HepG2 (cell line): ENCODE measurements at regions not wholly inside any gene's neighbourhood (a gene's known extent, or its start where the extent isn't known, plus 50 kb on each side); places are given as distances from the start of the nearest gene placed in this dataset.

Experiments used
- AKNA ChIP-seq: sonication (generic); formaldehyde crosslinking; IDR thresholded peaks from 2 replicates; pipeline ENCODE4 v1.4.0; 2020; ENCODE audit warnings: missing genetic modification reagents, borderline replicate concordance
- CBX2 ChIP-seq, 2 experiments: fragments of 200-600 bp in 1 of 2; sonication (generic); formaldehyde crosslinking in 1 of 2; IDR thresholded peaks; 2 replicates each; pipeline versions ENCODE4 v1.7.0 to v1.8.1; 2018 to 2022; ENCODE audit warnings: low read depth in 2 of 2, low read length in 1 of 2, mild to moderate bottlenecking in 1 of 2, missing genetic modification reagents in 1 of 2
- EZH2 ChIP-seq: conservative IDR thresholded peaks from 2 replicates; pipeline ENCODE4 v1.6.1; 2012; ENCODE audit warnings: mild to moderate bottlenecking, low read depth, low read length, moderate library complexity
- FOXP1 ChIP-seq, 2 experiments: fragments of 450-650 bp in 1 of 2; IDR thresholded peaks; 2 replicates each; pipeline ENCODE4 v1.6.1; 2017 to 2018; ENCODE audit warnings: antibody characterized with exemption in 1 of 2
- MAZ ChIP-seq, 2 experiments: sonication (generic) in 1 of 2; formaldehyde crosslinking in 1 of 2; IDR thresholded peaks; 2 replicates each; pipeline versions ENCODE4 v1.5.0 to v1.6.1; 2012 to 2020; ENCODE audit warnings: low read depth in 2 of 2, mild to moderate bottlenecking in 2 of 2, borderline replicate concordance in 1 of 2, improper control_type of control experiment in 1 of 2, low read length in 1 of 2, missing genetic modification reagents in 1 of 2, moderate library complexity in 1 of 2
- POLR2A ChIP-seq, 2 experiments: IDR thresholded peaks; 2 replicates each; pipeline ENCODE4 v1.6.1; 2011; ENCODE audit warnings: low read depth in 2 of 2, low read length in 2 of 2, mild to moderate bottlenecking in 1 of 2, moderate library complexity in 1 of 2; ENCODE audit not compliant: insufficient read depth in 1 of 2
- RNF2 ChIP-seq: fragments of 450-650 bp; conservative IDR thresholded peaks from 2 replicates; pipeline ENCODE4 v1.6.1; 2016; ENCODE audit warnings: low read depth
- SRF ChIP-seq: IDR thresholded peaks from 2 replicates; pipeline ENCODE4 v1.6.1; 2011; ENCODE audit warnings: mild to moderate bottlenecking, low read depth, low read length, moderate library complexity
- SRSF1 ChIP-seq: fragments of 200-400 bp; formaldehyde crosslinking; optimal IDR thresholded peaks from 2 replicates; pipeline ENCODE3; 2017; ENCODE audit warnings: mild to moderate bottlenecking, low read depth, low read length, moderate library complexity
- TCF7 ChIP-seq: sonication (generic); IDR thresholded peaks from 2 replicates; pipeline ENCODE4 v1.6.1; 2016; ENCODE audit warnings: antibody characterized with exemption, low read depth
- ZNF280B ChIP-seq: sonication (generic); formaldehyde crosslinking; IDR thresholded peaks from 2 replicates; pipeline ENCODE4 v1.5.0; 2020; ENCODE audit warnings: missing genetic modification reagents, mild to moderate bottlenecking, borderline replicate concordance
- TF ChIP-seq, protein P1 (sequence below): sonication (generic); formaldehyde crosslinking; IDR thresholded peaks from 2 replicates; pipeline ENCODE4 v1.5.0; 2020; ENCODE audit warnings: mild to moderate bottlenecking, missing genetic modification reagents, moderate library complexity

GRCh38 chr10:25666276-25666675, 267.8 kb upstream of the MYO3A start:
- no peak for TF ChIP-seq SRF
- no peak for TF ChIP-seq TCF7
- no peak for TF ChIP-seq EZH2
- no peak for TF ChIP-seq RNF2
- no peak for TF ChIP-seq ZNF280B
- TF ChIP-seq SRSF1: no peak
- no peak for TF ChIP-seq CBX2 (IDR thresholded peaks at IDR 0.05; ENCODE audit: low read depth, low read length)
- TF ChIP-seq CBX2 (CRISPR knock-in tag; IDR thresholded peaks at IDR 0.05; ENCODE audit: low read depth): no peak
- no peak for TF ChIP-seq POLR2A (IDR thresholded peaks at IDR 0.05; ENCODE audit: insufficient read depth in 1 of 2, low read depth in 2 of 2, low read length in 2 of 2)
- no peak for TF ChIP-seq MAZ (IDR thresholded peaks at IDR 0.05; ENCODE audit: borderline replicate concordance, low read depth, low read length)
- no peak for TF ChIP-seq MAZ (CRISPR knock-in tag; IDR thresholded peaks at IDR 0.05; ENCODE audit: low read depth)
- no peak for TF ChIP-seq AKNA (CRISPR knock-in tag)
- TF ChIP-seq FOXP1 (IDR thresholded peaks at IDR 0.05): no peak
- no peak for TF ChIP-seq FOXP1 (CRISPR knock-in tag; IDR thresholded peaks at IDR 0.05)
- TF ChIP-seq, protein P1, sequence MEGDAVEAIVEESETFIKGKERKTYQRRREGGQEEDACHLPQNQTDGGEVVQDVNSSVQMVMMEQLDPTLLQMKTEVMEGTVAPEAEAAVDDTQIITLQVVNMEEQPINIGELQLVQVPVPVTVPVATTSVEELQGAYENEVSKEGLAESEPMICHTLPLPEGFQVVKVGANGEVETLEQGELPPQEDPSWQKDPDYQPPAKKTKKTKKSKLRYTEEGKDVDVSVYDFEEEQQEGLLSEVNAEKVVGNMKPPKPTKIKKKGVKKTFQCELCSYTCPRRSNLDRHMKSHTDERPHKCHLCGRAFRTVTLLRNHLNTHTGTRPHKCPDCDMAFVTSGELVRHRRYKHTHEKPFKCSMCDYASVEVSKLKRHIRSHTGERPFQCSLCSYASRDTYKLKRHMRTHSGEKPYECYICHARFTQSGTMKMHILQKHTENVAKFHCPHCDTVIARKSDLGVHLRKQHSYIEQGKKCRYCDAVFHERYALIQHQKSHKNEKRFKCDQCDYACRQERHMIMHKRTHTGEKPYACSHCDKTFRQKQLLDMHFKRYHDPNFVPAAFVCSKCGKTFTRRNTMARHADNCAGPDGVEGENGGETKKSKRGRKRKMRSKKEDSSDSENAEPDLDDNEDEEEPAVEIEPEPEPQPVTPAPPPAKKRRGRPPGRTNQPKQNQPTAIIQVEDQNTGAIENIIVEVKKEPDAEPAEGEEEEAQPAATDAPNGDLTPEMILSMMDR: no peak
